Aorta (tissue), 5 donors: ENCODE measurements at regions not wholly inside any gene's neighbourhood (a gene's known extent, or its start where the extent isn't known, plus 50 kb on each side); places are given as distances from the start of the nearest gene placed in this dataset.

Experiments used
- ATAC-seq: fragments of 200-7000 bp; cut with Tn5 transposase; one replicate; pipeline ENCODE4 v1.9.1; 2022; ENCODE audit warnings: moderate library complexity; ENCODE audit not compliant: low FRiP score
- DNase-seq, 2 donors: peaks; one replicate each; pipeline ENCODE4 v3.0.0-alpha.2; 2020
- H3K27ac ChIP-seq, 2 donors: one replicate each; pipeline ENCODE4 v1.5.1; 2013; ENCODE audit warnings: low read length in 2 of 2, mild to moderate bottlenecking in 2 of 2, moderate library complexity in 2 of 2, control low read depth in 1 of 2, inconsistent platforms in 1 of 2, low read depth in 1 of 2
- H3K27me3 ChIP-seq, 2 donors: one replicate each; pipeline ENCODE4 v1.6.1; 2013; ENCODE audit warnings: control low read depth in 1 of 2, low read length in 1 of 2, mild to moderate bottlenecking in 1 of 2, moderate library complexity in 1 of 2; ENCODE audit not compliant: insufficient read depth in 2 of 2, control insufficient read depth in 1 of 2
- H3K36me3 ChIP-seq, 2 donors: one replicate each; pipeline ENCODE4 v1.6.1; 2013; ENCODE audit warnings: control low read depth in 1 of 2, low read length in 1 of 2, mild to moderate bottlenecking in 1 of 2; ENCODE audit not compliant: insufficient read depth in 2 of 2, control insufficient read depth in 1 of 2
- H3K4me1 ChIP-seq, 2 donors: one replicate each; pipeline ENCODE4 v1.6.1; 2013; ENCODE audit warnings: low read length in 2 of 2, control low read depth in 1 of 2, mild to moderate bottlenecking in 1 of 2, moderate library complexity in 1 of 2; ENCODE audit not compliant: insufficient read depth in 2 of 2, control insufficient read depth in 1 of 2
- H3K4me3 ChIP-seq, 2 donors: one replicate each; pipeline ENCODE4 v1.5.1; 2013; ENCODE audit warnings: low read length in 2 of 2, control low read depth in 1 of 2, mild to moderate bottlenecking in 1 of 2
- H3K9me3 ChIP-seq: one replicate; pipeline ENCODE4 v1.6.1; 2013; ENCODE audit warnings: mild to moderate bottlenecking, low read length; ENCODE audit not compliant: control insufficient read depth
- WGBS, 2 donors: extraction: QIAGEN DNeasy Blood & Tissue Kit; methylation state at CpG; one replicate each; pipeline ENCODE4 v1.1.7; 2013; 5-methylcytosine and 5-hydroxymethylcytosine counted together
- intact Hi-C, 2 donors: fragments of 100-400 bp; cut with DNase I; formaldehyde crosslinking; loops; one replicate each; pipeline versions ENCODE4 v1.14.2 to v1.15.0; 2022
- donor health status: healthy with polysubstance abuse.
- donor health status: Bipolar disorder and iron deficiency.
- donor health status: DM: no; HTN: no; CAD: no.
- donor health status: DM: no; HTN: no; CAD: no.
- donor health status: DM: yes; HTN: yes; CAD: no.

- Histone ChIP-seq H3K36me3 (no peaks in the 10 kb centered on the region), H3K9me3 (no peaks in the 10 kb centered on the region), H3K27ac (no peak overlapping the region), H3K4me1 (no peaks in the 10 kb centered on the region), H3K27me3 (no peaks in the 10 kb centered on the region), H3K4me3 (no peak overlapping the region)
- intact Hi-C loops = no loop called here
- ATAC-seq (no peak), DNase-seq (no peak)
- 70 to 72% methylated on average over 14 of the region's 14 CpGs for WGBS, 2 donors
Measured at GRCh38 chrX:776529-777230, 146.1 kb downstream of the SHOX start.

GRCh38 chrX:776061-776460 is 145.5 kb downstream of the SHOX start:
- 71 to 75% methylated on average over 9 of the region's 9 CpGs for WGBS, 2 donors
- no peaks in the 10 kb centered on the region for H3K4me1 ChIP-seq
- ATAC-seq = no peak
- H3K4me3 ChIP-seq = no peak overlapping the region
- no peak for DNase-seq
- H3K36me3 ChIP-seq = no peaks in the 10 kb centered on the region
- H3K9me3 ChIP-seq = no peaks in the 10 kb centered on the region
- H3K27me3 ChIP-seq = no peaks in the 10 kb centered on the region
- H3K27ac ChIP-seq = no peak overlapping the region
- intact Hi-C loops = no loop called here

- intact Hi-C loops = no loop called here
- ATAC-seq (no peak), DNase-seq (peak in 1 of 2 donors; percentile 34)
- Histone ChIP-seq H3K27ac (no peak overlapping the region), H3K9me3 (no peaks in the 10 kb centered on the region), H3K36me3 (no peaks in the 10 kb centered on the region), H3K27me3 (no peaks in the 10 kb centered on the region), H3K4me1 (no peaks in the 10 kb centered on the region), H3K4me3 (no peak overlapping the region)
- WGBS, 2 donors = 62 to 69% methylated on average over 8 of the region's 8 CpGs
Measured at GRCh38 chrX:774536-774935, 143.9 kb downstream of the SHOX start.

GRCh38 chrX:773292-774025 is 142.9 kb downstream of the SHOX start:
- H3K27me3 ChIP-seq = no peaks in the 10 kb centered on the region
- 80% methylated on average over 9 of the region's 9 CpGs for WGBS, 2 donors
- no peaks in the 10 kb centered on the region for H3K36me3 ChIP-seq
- H3K9me3 ChIP-seq = no peaks in the 10 kb centered on the region
- peak in 1 of 2 donors; percentile 34 for DNase-seq
- H3K4me3 ChIP-seq = no peak overlapping the region
- H3K4me1 ChIP-seq = no peaks in the 10 kb centered on the region
- intact Hi-C loops = no loop called here
- no peak overlapping the region for H3K27ac ChIP-seq
- no peak for ATAC-seq

- DNase-seq = peak in 1 of 2 donors; percentile 16
- 65 to 81% methylated on average over 6 of the region's 6 CpGs for WGBS, 2 donors
Measured at GRCh38 chrX:771536-771935, 140.9 kb downstream of the SHOX start.

GRCh38 chrX:769796-770195 is 139.2 kb downstream of the SHOX start:
- no peak overlapping the region for H3K4me3 ChIP-seq
- intact Hi-C loops = no loop called here
- ATAC-seq = no peak

More at GRCh38 chrX:771536-771935, 140.9 kb downstream of the SHOX start:
- no peaks in the 10 kb centered on the region for H3K27me3 ChIP-seq
- H3K4me1 ChIP-seq = no peaks in the 10 kb centered on the region
- H3K9me3 ChIP-seq = no peaks in the 10 kb centered on the region
- no peak overlapping the region for H3K27ac ChIP-seq
- ATAC-seq = no peak
- intact Hi-C loops = no loop called here
- no peaks in the 10 kb centered on the region for H3K36me3 ChIP-seq
- H3K4me3 ChIP-seq = no peak overlapping the region

GRCh38 chrX:768596-768995 is 138.0 kb downstream of the SHOX start:
- ATAC-seq (no peak), DNase-seq (no peak)
- no peaks in the 10 kb centered on the region for H3K36me3 ChIP-seq
- WGBS, 2 donors = 79 to 82% methylated on average over 7 of the region's 7 CpGs
- H3K9me3 ChIP-seq = no peaks in the 10 kb centered on the region
- no peaks in the 10 kb centered on the region for H3K4me1 ChIP-seq
- H3K4me3 ChIP-seq = no peak overlapping the region
- intact Hi-C loops = no loop called here
- H3K27me3 ChIP-seq = no peaks in the 10 kb centered on the region
- H3K27ac ChIP-seq = no peak overlapping the region

More at GRCh38 chrX:769796-770195, 139.2 kb downstream of the SHOX start:
- H3K27me3 ChIP-seq = no peaks in the 10 kb centered on the region
- H3K27ac ChIP-seq = no peak overlapping the region
- WGBS, 2 donors = 24 to 26% methylated on average over 3 of the region's 3 CpGs
- no peaks in the 10 kb centered on the region for H3K36me3 ChIP-seq
- DNase-seq = peak in 1 of 2 donors; percentile 22
- no peaks in the 10 kb centered on the region for H3K9me3 ChIP-seq
- H3K4me1 ChIP-seq = no peaks in the 10 kb centered on the region

GRCh38 chrX:758917-759316 is 128.3 kb downstream of the SHOX start:
- Histone ChIP-seq H3K27ac (no peak overlapping the region), H3K4me3 (no peak overlapping the region), H3K4me1 (no peaks in the 10 kb centered on the region), H3K36me3 (no peaks in the 10 kb centered on the region), H3K27me3 (no peaks in the 10 kb centered on the region), H3K9me3 (peaks cover 3% of the 10 kb centered on the region)
- intact Hi-C loops = no loop called here
- ATAC-seq (no peak), DNase-seq (no peak)
- WGBS, 2 donors = 82 to 84% methylated on average over 6 of the region's 6 CpGs

GRCh38 chrX:750812-751211 is 120.2 kb downstream of the SHOX start:
- 82 to 91% methylated on average over 9 of the region's 9 CpGs for WGBS, 2 donors
- H3K4me3 ChIP-seq = no peak overlapping the region
- H3K27me3 ChIP-seq = no peaks in the 10 kb centered on the region
- no peaks in the 10 kb centered on the region for H3K9me3 ChIP-seq
- no peaks in the 10 kb centered on the region for H3K4me1 ChIP-seq
- ATAC-seq (no peak), DNase-seq (no peak)
- H3K27ac ChIP-seq = no peak overlapping the region
- intact Hi-C loops = no loop called here
- H3K36me3 ChIP-seq = no peaks in the 10 kb centered on the region
